ENCODE measurements at regions not wholly inside any gene's neighbourhood (a gene's known extent, or its start where the extent isn't known, plus 50 kb on each side); places are given as distances from the start of the nearest gene placed in this dataset.
A peak's percentile ranks its signal among the peaks of the same experiment; 100 is the strongest.

- H3K4me3 Mint-ChIP-seq = no peak overlapping the region
- H2AFZ ChIP-seq = no peak overlapping the region
- DNase-seq (ENCODE audit: low spot score) (no peak), ATAC-seq (no peak)
- H3K36me3 Mint-ChIP-seq (ENCODE audit: low read depth) = peaks cover 3% of the 10 kb centered on the region; the same call in 1 of the 3 replicates
- peaks cover 100% of the 10 kb centered on the region for H3K79me2 ChIP-seq (replicated peaks; ENCODE audit: insufficient read depth)
- H3K27me3 Mint-ChIP-seq (ENCODE audit: insufficient read depth, low read depth, poor library complexity) = no peaks in the 10 kb centered on the region
- H3K27ac Mint-ChIP-seq = no peak overlapping the region
- no peak overlapping the region for H3K27ac ChIP-seq (ENCODE audit: low read depth)
- TF ChIP-seq, protein P1, sequence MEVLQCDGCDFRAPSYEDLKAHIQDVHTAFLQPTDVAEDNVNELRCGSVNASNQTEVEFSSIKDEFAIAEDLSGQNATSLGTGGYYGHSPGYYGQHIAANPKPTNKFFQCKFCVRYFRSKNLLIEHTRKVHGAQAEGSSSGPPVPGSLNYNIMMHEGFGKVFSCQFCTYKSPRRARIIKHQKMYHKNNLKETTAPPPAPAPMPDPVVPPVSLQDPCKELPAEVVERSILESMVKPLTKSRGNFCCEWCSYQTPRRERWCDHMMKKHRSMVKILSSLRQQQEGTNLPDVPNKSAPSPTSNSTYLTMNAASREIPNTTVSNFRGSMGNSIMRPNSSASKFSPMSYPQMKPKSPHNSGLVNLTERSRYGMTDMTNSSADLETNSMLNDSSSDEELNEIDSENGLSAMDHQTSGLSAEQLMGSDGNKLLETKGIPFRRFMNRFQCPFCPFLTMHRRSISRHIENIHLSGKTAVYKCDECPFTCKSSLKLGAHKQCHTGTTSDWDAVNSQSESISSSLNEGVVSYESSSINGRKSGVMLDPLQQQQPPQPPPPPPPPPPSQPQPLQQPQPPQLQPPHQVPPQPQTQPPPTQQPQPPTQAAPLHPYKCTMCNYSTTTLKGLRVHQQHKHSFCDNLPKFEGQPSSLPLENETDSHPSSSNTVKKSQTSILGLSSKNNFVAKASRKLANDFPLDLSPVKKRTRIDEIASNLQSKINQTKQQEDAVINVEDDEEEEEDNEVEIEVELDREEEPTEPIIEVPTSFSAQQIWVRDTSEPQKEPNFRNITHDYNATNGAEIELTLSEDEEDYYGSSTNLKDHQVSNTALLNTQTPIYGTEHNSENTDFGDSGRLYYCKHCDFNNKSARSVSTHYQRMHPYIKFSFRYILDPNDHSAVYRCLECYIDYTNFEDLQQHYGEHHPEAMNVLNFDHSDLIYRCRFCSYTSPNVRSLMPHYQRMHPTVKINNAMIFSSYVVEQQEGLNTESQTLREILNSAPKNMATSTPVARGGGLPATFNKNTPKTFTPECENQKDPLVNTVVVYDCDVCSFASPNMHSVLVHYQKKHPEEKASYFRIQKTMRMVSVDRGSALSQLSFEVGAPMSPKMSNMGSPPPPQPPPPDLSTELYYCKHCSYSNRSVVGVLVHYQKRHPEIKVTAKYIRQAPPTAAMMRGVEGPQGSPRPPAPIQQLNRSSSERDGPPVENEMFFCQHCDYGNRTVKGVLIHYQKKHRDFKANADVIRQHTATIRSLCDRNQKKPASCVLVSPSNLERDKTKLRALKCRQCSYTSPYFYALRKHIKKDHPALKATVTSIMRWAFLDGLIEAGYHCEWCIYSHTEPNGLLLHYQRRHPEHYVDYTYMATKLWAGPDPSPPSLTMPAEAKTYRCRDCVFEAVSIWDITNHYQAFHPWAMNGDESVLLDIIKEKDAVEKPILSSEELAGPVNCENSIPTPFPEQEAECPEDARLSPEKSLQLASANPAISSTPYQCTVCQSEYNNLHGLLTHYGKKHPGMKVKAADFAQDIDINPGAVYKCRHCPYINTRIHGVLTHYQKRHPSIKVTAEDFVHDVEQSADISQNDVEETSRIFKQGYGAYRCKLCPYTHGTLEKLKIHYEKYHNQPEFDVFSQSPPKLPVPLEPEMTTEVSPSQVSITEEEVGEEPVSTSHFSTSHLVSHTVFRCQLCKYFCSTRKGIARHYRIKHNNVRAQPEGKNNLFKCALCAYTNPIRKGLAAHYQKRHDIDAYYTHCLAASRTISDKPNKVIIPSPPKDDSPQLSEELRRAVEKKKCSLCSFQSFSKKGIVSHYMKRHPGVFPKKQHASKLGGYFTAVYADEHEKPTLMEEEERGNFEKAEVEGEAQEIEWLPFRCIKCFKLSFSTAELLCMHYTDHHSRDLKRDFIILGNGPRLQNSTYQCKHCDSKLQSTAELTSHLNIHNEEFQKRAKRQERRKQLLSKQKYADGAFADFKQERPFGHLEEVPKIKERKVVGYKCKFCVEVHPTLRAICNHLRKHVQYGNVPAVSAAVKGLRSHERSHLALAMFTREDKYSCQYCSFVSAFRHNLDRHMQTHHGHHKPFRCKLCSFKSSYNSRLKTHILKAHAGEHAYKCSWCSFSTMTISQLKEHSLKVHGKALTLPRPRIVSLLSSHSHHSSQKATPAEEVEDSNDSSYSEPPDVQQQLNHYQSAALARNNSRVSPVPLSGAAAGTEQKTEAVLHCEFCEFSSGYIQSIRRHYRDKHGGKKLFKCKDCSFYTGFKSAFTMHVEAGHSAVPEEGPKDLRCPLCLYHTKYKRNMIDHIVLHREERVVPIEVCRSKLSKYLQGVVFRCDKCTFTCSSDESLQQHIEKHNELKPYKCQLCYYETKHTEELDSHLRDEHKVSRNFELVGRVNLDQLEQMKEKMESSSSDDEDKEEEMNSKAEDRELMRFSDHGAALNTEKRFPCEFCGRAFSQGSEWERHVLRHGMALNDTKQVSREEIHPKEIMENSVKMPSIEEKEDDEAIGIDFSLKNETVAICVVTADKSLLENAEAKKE (CRISPR knock-in tag; IDR thresholded peaks at IDR 0.05) = no peak
- TF ChIP-seq, protein P2, sequence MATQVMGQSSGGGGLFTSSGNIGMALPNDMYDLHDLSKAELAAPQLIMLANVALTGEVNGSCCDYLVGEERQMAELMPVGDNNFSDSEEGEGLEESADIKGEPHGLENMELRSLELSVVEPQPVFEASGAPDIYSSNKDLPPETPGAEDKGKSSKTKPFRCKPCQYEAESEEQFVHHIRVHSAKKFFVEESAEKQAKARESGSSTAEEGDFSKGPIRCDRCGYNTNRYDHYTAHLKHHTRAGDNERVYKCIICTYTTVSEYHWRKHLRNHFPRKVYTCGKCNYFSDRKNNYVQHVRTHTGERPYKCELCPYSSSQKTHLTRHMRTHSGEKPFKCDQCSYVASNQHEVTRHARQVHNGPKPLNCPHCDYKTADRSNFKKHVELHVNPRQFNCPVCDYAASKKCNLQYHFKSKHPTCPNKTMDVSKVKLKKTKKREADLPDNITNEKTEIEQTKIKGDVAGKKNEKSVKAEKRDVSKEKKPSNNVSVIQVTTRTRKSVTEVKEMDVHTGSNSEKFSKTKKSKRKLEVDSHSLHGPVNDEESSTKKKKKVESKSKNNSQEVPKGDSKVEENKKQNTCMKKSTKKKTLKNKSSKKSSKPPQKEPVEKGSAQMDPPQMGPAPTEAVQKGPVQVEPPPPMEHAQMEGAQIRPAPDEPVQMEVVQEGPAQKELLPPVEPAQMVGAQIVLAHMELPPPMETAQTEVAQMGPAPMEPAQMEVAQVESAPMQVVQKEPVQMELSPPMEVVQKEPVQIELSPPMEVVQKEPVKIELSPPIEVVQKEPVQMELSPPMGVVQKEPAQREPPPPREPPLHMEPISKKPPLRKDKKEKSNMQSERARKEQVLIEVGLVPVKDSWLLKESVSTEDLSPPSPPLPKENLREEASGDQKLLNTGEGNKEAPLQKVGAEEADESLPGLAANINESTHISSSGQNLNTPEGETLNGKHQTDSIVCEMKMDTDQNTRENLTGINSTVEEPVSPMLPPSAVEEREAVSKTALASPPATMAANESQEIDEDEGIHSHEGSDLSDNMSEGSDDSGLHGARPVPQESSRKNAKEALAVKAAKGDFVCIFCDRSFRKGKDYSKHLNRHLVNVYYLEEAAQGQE (IDR thresholded peaks at IDR 0.05; ENCODE audit: unreplicated experiment) = no peak
- no peak for TF ChIP-seq CREB1 (CRISPR knock-in tag; IDR thresholded peaks at IDR 0.05; ENCODE audit: low read depth)
- TF ChIP-seq EZH2 (IDR thresholded peaks at IDR 0.05; ENCODE audit: low read depth, unreplicated experiment) = no peak
- TF ChIP-seq ZNF331 (CRISPR knock-in tag; IDR thresholded peaks at IDR 0.05; ENCODE audit: low read depth) = no peak
- TF ChIP-seq ZNF114 (CRISPR knock-in tag; IDR thresholded peaks at IDR 0.05) = no peak
- TF ChIP-seq EZH2phosphoT487 (IDR thresholded peaks at IDR 0.05; ENCODE audit: unreplicated experiment) = no peak
- no peak for TF ChIP-seq POLR2AphosphoS5 (IDR thresholded peaks at IDR 0.05; ENCODE audit: low read depth)
- no peak for TF ChIP-seq STAT1 (IDR thresholded peaks at IDR 0.05; ENCODE audit: unreplicated experiment)
- TF ChIP-seq, protein P3, sequence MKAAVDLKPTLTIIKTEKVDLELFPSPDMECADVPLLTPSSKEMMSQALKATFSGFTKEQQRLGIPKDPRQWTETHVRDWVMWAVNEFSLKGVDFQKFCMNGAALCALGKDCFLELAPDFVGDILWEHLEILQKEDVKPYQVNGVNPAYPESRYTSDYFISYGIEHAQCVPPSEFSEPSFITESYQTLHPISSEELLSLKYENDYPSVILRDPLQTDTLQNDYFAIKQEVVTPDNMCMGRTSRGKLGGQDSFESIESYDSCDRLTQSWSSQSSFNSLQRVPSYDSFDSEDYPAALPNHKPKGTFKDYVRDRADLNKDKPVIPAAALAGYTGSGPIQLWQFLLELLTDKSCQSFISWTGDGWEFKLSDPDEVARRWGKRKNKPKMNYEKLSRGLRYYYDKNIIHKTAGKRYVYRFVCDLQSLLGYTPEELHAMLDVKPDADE (IDR thresholded peaks at IDR 0.05) = no peak
- H3K9me2 ChIP-seq (ENCODE audit: insufficient read depth) = no peaks in the 10 kb centered on the region
- no peak overlapping the region for H3K4me3 ChIP-seq
- no peaks in the 10 kb centered on the region for H3K36me3 ChIP-seq (ENCODE audit: insufficient read depth)
- H3K9me3 Mint-ChIP-seq = peaks cover 3% of the 10 kb centered on the region
- H3F3A ChIP-seq (replicated peaks; ENCODE audit: low read depth) = no peaks in the 10 kb centered on the region
- peak overlapping the region; percentile 12; the same call in 1 of the 2 replicates for H3K4me2 ChIP-seq
- no peaks in the 10 kb centered on the region for H4K20me1 ChIP-seq (replicated peaks; ENCODE audit: insufficient read depth)
- peaks cover 35% of the 10 kb centered on the region for H3K4me1 Mint-ChIP-seq
- peaks cover 69% of the 10 kb centered on the region for H3K4me1 ChIP-seq (ENCODE audit: insufficient read depth)
- H3K27me3 ChIP-seq (ENCODE audit: insufficient read depth) = no peaks in the 10 kb centered on the region
Measured at GRCh38 chr7:20079080-20079479, 138.1 kb downstream of the MACC1 start.

Data from GM23338 (cell line).